H9 (cell line): ENCODE measurements at regions not wholly inside any gene's neighbourhood (a gene's known extent, or its start where the extent isn't known, plus 50 kb on each side); places are given as distances from the start of the nearest gene placed in this dataset.

ENCODE experiments used
- DNase-seq: peaks from one replicate; pipeline ENCODE4 v3.0.0-alpha.2; 2017
- H2AFZ ChIP-seq: one replicate; pipeline ENCODE4 v1.6.1; 2013; ENCODE audit warnings: mild to moderate bottlenecking, low read length, control low read depth, moderate library complexity
- H2AK5ac ChIP-seq: 2 replicates; pipeline ENCODE4 v1.6.1; 2013; ENCODE audit warnings: low read length, control low read depth, mixed read lengths; ENCODE audit not compliant: insufficient read length
- H2BK120ac ChIP-seq: one replicate; pipeline ENCODE4 v1.6.1; 2013; ENCODE audit warnings: low read depth, mild to moderate bottlenecking, low read length, control low read depth, inconsistent platforms; ENCODE audit not compliant: poor library complexity, severe bottlenecking
- H2BK12ac ChIP-seq: 2 replicates; pipeline ENCODE4 v1.6.1; 2013; ENCODE audit warnings: low read length, control low read depth, mixed read lengths, low read depth; ENCODE audit not compliant: insufficient read length
- H2BK15ac ChIP-seq: 2 replicates; pipeline ENCODE4 v1.6.1; 2013; ENCODE audit warnings: low read depth, low read length, control low read depth
- H2BK20ac ChIP-seq: one replicate; pipeline ENCODE4 v1.6.1; 2013; ENCODE audit warnings: low read depth, mild to moderate bottlenecking, low read length, control low read depth, inconsistent platforms; ENCODE audit not compliant: poor library complexity, severe bottlenecking
- H2BK5ac ChIP-seq: 2 replicates; pipeline ENCODE4 v1.6.1; 2013; ENCODE audit warnings: low read length, control low read depth, mixed read lengths; ENCODE audit not compliant: insufficient read length
- H3K14ac ChIP-seq: 2 replicates; pipeline ENCODE4 v1.6.1; 2013; ENCODE audit warnings: low read length, control low read depth; ENCODE audit not compliant: insufficient read depth
- H3K18ac ChIP-seq: 2 replicates; pipeline ENCODE4 v1.6.1; 2013; ENCODE audit warnings: low read depth, mild to moderate bottlenecking, mixed read lengths, low read length, control low read depth; ENCODE audit not compliant: insufficient read length
- H3K23ac ChIP-seq: 2 replicates; pipeline ENCODE4 v1.6.1; 2013; ENCODE audit warnings: low read length, control low read depth, mixed read lengths, low read depth; ENCODE audit not compliant: insufficient read length
- H3K23me2 ChIP-seq: 2 replicates; pipeline ENCODE4 v1.6.1; 2013; ENCODE audit warnings: low read depth, mild to moderate bottlenecking, mixed read lengths, low read length, control low read depth; ENCODE audit not compliant: insufficient read length, poor library complexity, severe bottlenecking
- H3K27ac ChIP-seq: 2 replicates; pipeline ENCODE4 v1.5.1; 2013; ENCODE audit warnings: low read length, control low read depth, mixed read lengths, low read depth; ENCODE audit not compliant: insufficient read length
- H3K27me3 ChIP-seq: 2 replicates; pipeline ENCODE4 v1.6.1; 2013; ENCODE audit warnings: low read length, control low read depth, inconsistent platforms; ENCODE audit not compliant: insufficient read depth
- H3K4ac ChIP-seq: 2 replicates; pipeline ENCODE4 v1.6.1; 2013; ENCODE audit warnings: low read depth, mild to moderate bottlenecking, control low read depth, inconsistent platforms, low read length, moderate library complexity
- H3K4me1 ChIP-seq: 2 replicates; pipeline ENCODE4 v1.6.1; 2013; ENCODE audit warnings: low read length, control low read depth, inconsistent platforms; ENCODE audit not compliant: insufficient read depth
- H3K4me2 ChIP-seq: 2 replicates; pipeline ENCODE4 v1.6.1; 2013; ENCODE audit warnings: low read length, control low read depth, mixed read lengths; ENCODE audit not compliant: insufficient read length, insufficient read depth
- H3K56ac ChIP-seq: 2 replicates; pipeline ENCODE4 v1.6.1; 2013; ENCODE audit warnings: low read depth, mild to moderate bottlenecking, mixed read lengths, low read length, control low read depth; ENCODE audit not compliant: insufficient read length
- H3K79me1 ChIP-seq: 2 replicates; pipeline ENCODE4 v1.6.1; 2013; ENCODE audit warnings: low read depth, mild to moderate bottlenecking, moderate library complexity, low read length, control low read depth, inconsistent platforms; ENCODE audit not compliant: insufficient read depth, poor library complexity, severe bottlenecking
- H3K79me2 ChIP-seq: 2 replicates; pipeline ENCODE4 v1.6.1; 2013; ENCODE audit warnings: low read length, control low read depth, inconsistent platforms; ENCODE audit not compliant: insufficient read depth
- H3K9ac ChIP-seq: 2 replicates; pipeline ENCODE4 v1.6.1; 2013; ENCODE audit warnings: low read length, control low read depth, mixed read lengths; ENCODE audit not compliant: insufficient read length; ENCODE audit errors: extremely low read depth
- H3K9me3 ChIP-seq: one replicate; pipeline ENCODE4 v1.6.1; 2013; ENCODE audit warnings: low read depth, low read length, inconsistent platforms; ENCODE audit not compliant: control insufficient read depth
- H3T11ph ChIP-seq: one replicate; pipeline ENCODE4 v1.6.1; 2013; ENCODE audit warnings: mild to moderate bottlenecking, low read length, control low read depth, inconsistent platforms
- H4K20me1 ChIP-seq: one replicate; pipeline ENCODE4 v1.6.1; 2013; ENCODE audit not compliant: control insufficient read depth, insufficient read length, insufficient read depth
- H4K5ac ChIP-seq: 2 replicates; pipeline ENCODE4 v1.6.1; 2013; ENCODE audit warnings: low read depth, mild to moderate bottlenecking, mixed read lengths, low read length, control low read depth; ENCODE audit not compliant: insufficient read length
- H4K8ac ChIP-seq: replicated peaks from 2 replicates; pipeline ENCODE4 v1.6.1; 2013; ENCODE audit warnings: low read length, control low read depth, mixed read lengths, low read depth; ENCODE audit not compliant: insufficient read length
- H4K91ac ChIP-seq: 2 replicates; pipeline ENCODE4 v1.6.1; 2013; ENCODE audit warnings: low read depth, mild to moderate bottlenecking, moderate library complexity, mixed read lengths, low read length, control low read depth; ENCODE audit not compliant: insufficient read length
- H3K27ac Mint-ChIP-seq, 3 experiments: 2 replicates in 2 of 3; 3 replicates in 1 of 3; pipeline ENCODE4 v1.8.0; 2020 to 2021; ENCODE audit warnings: mixed read lengths in 3 of 3, mild to moderate bottlenecking in 1 of 3, moderate library complexity in 1 of 3
- H3K27me3 Mint-ChIP-seq: 2 replicates; pipeline ENCODE4 v1.8.0; 2021; ENCODE audit warnings: low read depth, mild to moderate bottlenecking, moderate library complexity, mixed read lengths
- H3K36me3 Mint-ChIP-seq, 3 experiments: 2 replicates in 2 of 3; 3 replicates in 1 of 3; pipeline ENCODE4 v1.8.0; 2020 to 2021; ENCODE audit warnings: low read depth in 3 of 3, mixed read lengths in 3 of 3; ENCODE audit not compliant: insufficient read depth in 1 of 3
- H3K4me1 Mint-ChIP-seq, 2 experiments: 2 replicates each; pipeline ENCODE4 v1.8.0; 2020; ENCODE audit warnings: mixed read lengths in 2 of 2
- H3K4me3 Mint-ChIP-seq, 2 experiments: 2 replicates in 1 of 2; 3 replicates in 1 of 2; pipeline ENCODE4 v1.8.0; 2020 to 2021; ENCODE audit warnings: mild to moderate bottlenecking in 2 of 2, mixed read lengths in 2 of 2, moderate library complexity in 1 of 2
- H3K9me3 Mint-ChIP-seq, 2 experiments: 2 replicates in 1 of 2; 3 replicates in 1 of 2; pipeline ENCODE4 v1.8.0; 2020; ENCODE audit warnings: mild to moderate bottlenecking in 2 of 2, mixed read lengths in 2 of 2, moderate library complexity in 1 of 2
- WGBS: extraction: QIAGEN DNeasy Blood & Tissue Kit; methylation state at CpG from one replicate; pipeline ENCODE4 v1.1.7; 2013; ENCODE audit warnings: missing lambda C conversion rate, low lambda C conversion rate, mixed read lengths; ENCODE audit not compliant: insufficient read length; ENCODE audit errors: extremely low coverage; 5-methylcytosine and 5-hydroxymethylcytosine counted together
- TF ChIP-seq, protein P1 (sequence below): fragments of 200-600 bp; sonication (generic); conservative IDR thresholded peaks from 3 replicates; pipeline ENCODE4 v1.8.0; 2021; ENCODE audit warnings: antibody characterized with exemption, mild to moderate bottlenecking

- TF ChIP-seq, protein P1, sequence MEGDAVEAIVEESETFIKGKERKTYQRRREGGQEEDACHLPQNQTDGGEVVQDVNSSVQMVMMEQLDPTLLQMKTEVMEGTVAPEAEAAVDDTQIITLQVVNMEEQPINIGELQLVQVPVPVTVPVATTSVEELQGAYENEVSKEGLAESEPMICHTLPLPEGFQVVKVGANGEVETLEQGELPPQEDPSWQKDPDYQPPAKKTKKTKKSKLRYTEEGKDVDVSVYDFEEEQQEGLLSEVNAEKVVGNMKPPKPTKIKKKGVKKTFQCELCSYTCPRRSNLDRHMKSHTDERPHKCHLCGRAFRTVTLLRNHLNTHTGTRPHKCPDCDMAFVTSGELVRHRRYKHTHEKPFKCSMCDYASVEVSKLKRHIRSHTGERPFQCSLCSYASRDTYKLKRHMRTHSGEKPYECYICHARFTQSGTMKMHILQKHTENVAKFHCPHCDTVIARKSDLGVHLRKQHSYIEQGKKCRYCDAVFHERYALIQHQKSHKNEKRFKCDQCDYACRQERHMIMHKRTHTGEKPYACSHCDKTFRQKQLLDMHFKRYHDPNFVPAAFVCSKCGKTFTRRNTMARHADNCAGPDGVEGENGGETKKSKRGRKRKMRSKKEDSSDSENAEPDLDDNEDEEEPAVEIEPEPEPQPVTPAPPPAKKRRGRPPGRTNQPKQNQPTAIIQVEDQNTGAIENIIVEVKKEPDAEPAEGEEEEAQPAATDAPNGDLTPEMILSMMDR: no peak
- Histone ChIP-seq H4K8ac (no peak overlapping the region), H3K56ac (no peak overlapping the region), H2BK20ac (no peak overlapping the region), H4K5ac (no peak overlapping the region), H3K9ac (no peak overlapping the region), H2BK15ac (no peak overlapping the region), H3K79me1 (no peaks in the 10 kb centered on the region), H2AFZ (no peak overlapping the region), H2BK5ac (no peak overlapping the region), H3T11ph (no peak overlapping the region), H4K20me1 (no peaks in the 10 kb centered on the region), H3K14ac (no peak overlapping the region), H3K27me3 (no peaks in the 10 kb centered on the region), H3K79me2 (no peaks in the 10 kb centered on the region), H2BK120ac (no peak overlapping the region), H3K23ac (no peak overlapping the region), H3K4me1 (no peaks in the 10 kb centered on the region), H3K4me2 (no peak overlapping the region), H2BK12ac (no peak overlapping the region), H3K4ac (no peak overlapping the region), H3K23me2 (no peaks in the 10 kb centered on the region), H4K91ac (no peak overlapping the region), H2AK5ac (no peak overlapping the region), H3K27ac (no peak overlapping the region), H3K18ac (no peak overlapping the region), H3K9me3 (no peaks in the 10 kb centered on the region)
- no CpG with 5 or more reads among the region's 4 CpGs for WGBS
- no peak for DNase-seq
- Mint-ChIP-seq H3K27me3 (no peaks in the 10 kb centered on the region; the same call in none of the 2 replicates), H3K36me3 (no peaks in the 10 kb centered on the region), H3K4me1 (peaks cover 12 to 13% of the 10 kb centered on the region in 2 experiments), H3K27ac (no peak overlapping the region), H3K9me3 (no peaks in the 10 kb centered on the region), H3K4me3 (no peak overlapping the region)
Observed at GRCh38 chr16:59263955-59264354, 529.8 kb upstream of the GOT2 start.
